HG03103 (cell line): ENCODE measurements at regions not wholly inside any gene's neighbourhood (a gene's known extent, or its start where the extent isn't known, plus 50 kb on each side); places are given as distances from the start of the nearest gene placed in this dataset.

ENCODE experiments used
- ATAC-seq: cut with Tn5 transposase; IDR thresholded peaks from one replicate; pipeline ENCODE4 v1.9.1; 2021; ENCODE audit warnings: low read depth; ENCODE audit not compliant: unreplicated experiment

DNA sequence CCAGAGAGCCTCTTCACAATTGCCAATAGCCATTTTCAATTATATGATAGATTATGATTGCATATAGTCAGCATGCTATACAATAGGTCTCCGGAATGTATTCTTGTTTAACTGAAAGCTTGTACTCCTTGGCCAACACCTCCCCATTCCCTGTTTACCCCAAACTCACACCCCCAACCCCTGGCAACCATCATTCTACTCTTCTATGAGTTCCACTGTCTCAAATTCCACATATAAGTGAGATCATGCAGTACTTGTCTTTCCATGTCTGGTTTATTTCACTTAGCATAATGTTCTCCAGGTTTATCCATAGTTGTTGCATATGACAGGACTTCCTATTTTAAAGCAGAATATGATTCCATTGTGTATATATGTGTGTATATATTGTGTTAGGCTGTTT is 110.7 kb upstream of the STC2 start:
- ATAC-seq = no peak

DNA sequence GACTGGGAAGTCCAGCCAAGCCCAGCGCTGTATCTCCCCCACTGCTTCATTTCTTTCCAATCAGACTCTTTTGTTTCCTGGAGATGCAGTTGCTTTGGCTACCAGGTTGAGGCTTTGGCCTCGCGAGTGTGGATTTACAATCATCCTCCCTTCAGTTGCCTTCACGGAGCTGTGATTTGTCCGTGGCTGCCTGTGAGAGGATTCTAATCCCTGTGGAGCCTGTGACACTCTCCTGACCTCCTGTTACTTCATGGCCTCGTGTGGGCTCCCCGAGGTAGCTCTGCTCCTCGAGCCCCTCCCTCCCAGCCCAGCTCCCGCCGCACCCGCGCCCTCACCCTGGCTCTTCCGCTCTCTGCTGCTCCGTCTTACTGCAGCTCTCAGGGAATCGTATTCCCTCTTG is 107.2 kb upstream of the STC2 start:
- no peak for ATAC-seq

DNA sequence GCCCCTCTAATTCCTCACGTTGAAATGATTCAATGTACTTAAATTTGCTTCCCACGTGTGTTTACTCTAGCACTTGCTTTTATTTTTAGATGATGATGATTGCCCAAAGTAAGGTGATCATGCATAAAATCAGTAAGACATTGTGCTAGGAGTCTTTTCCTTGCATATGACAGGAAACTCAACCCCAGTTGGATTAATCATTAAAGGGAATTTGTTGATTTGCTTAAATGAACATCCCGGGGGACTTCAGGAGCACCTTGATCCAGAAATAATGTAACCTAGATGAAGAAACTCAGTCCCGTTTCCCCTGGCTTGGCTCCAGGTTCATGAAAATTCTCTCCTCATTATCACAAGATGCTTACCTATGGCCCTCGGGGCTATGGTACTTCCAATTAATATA is 106.1 kb upstream of the STC2 start:
- ATAC-seq = no peak

DNA sequence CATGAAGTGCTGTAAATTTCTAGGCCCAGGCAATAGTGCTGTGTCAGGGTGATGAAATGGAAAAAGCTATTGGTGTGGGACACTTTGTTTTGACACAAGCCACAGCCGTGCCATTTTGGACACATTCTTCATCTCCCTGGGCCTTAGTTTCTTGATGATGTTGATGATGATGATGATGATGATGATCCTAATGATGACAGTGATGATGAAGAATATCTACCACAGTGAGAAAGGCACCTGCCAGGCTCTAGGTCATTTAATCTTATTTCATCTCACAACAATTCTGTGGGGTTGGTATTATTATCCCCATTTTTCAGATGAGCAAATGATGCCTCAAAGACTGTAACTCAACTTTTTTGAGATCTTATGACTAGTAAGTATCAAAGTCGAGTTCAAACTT is 102.2 kb upstream of the STC2 start:
- no peak for ATAC-seq

DNA sequence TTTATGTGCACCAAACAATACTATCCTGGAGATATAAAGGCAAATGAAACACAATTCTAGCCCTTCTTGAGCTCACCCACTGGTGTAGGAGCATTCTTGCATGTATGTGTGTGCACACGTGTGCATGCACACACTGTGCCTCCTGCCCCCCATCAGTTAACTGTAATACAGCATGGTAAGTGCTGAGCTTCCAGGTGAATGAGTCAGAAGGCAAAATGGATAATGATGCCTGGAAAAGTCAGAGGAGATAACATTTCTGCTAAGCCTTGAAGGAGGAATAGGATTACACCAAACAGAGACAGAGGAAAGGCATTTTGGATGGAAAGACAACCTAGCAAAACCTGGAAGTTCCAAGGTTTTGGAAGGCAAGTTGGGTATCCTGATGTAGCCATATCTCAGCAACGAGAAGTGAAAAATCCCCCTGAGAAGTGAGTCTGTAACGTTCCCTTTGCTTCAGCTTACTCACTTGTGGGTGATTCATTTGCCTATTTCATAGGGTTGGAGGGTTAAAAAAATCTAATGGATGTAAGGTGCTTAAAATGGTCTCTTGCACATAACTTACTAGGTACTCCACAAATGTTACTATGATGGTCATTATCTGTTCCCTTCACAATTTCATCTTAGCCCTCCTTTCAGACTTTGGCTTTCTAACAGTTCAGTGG is 101.4 kb upstream of the STC2 start:
- no peak for ATAC-seq

DNA sequence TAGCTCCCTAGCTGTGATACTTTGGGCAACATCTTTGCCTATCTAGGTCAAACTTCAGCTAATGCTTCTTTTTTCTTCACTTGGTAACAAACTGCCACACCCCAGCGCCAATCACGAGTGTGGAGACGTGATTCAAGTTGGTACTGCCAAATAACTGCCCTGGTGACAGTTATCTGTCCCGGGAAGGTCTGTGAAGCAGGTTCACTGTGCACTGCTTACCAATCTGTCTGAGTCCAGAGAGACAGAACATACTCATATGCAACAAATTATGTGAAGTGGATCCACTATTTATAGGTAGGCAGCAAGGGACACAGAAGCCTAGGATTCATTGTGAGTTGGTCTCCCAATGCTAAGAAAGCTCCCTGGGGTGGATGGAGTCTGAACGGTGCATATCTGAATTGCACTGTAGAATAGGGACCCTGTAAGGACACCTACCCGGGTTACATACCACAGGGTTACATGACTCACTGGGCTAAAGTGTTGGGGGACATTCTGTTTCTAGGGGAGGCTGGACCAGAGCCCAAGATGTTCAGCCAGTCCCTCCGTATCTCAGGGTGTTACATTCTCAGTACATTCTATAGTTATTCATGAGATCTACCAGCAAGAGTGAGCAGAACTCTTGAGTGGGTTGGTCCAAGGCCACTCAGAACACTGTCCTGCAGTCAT is 95.4 kb upstream of the STC2 start:
- ATAC-seq = no peak

DNA sequence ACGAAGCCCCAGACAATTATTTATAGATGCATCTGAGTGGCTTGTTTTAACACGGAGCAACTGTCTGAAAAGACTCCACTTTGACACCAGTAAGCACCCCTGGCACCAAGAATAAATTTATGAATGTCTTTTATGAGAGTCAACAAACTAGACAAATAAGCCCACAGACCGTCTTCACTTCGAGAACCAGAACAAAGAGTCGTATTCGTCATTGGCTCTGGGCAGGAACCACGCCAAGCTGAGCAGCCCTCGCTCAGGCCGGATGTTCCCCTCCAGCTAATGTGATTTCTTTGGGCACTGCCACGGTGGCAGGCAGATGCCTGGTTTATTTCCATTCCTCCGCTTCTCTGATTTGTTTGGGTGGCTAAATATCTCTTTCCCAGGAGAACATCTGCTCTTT is 91.9 kb upstream of the STC2 start:
- ATAC-seq = no peak

DNA sequence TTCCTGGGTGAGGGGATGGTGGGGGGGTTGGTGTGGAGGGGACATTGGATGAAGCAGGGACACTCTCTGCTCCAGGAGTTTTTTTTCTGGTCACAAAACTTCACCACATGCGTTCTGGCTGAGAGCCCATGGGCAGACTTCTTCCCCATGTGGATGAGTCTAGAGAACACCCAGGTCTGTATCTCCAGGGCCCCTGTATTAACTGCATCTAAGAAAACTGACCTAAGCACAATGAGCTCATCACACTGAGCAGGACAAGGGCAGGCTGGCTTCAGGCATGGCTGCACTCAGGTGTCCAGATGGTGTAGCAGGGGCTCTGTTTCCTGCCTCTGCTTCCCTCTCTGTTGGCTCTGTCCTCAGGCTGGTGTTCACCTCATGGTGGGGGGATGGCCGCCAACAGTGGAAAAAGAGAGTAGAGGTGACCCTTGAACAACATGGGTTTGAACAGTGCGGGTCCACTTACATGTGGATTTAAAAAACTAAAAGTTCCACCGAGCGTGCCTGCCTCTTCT is 85.3 kb upstream of the STC2 start:
- ATAC-seq = no peak

DNA sequence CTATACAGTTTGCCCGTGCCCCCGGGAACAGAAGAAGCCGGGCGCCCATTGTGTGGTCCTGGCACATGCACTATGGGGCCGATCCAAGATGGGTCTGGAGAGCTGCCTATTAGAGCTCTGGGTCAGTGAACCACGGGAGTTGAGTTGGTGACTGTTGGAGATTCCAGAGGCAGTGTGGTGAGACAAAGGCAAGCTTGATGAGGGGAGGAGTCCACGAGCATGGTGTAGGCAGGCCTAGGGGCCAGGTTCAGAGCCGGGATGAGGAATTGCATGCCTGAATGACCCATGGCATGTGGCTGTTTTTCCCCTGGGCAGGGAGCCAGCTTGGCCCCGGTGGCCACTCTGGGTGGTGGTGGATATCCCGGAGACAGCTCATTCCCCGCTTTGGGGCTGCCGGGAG is 84.4 kb upstream of the STC2 start:
- ATAC-seq = no peak

DNA sequence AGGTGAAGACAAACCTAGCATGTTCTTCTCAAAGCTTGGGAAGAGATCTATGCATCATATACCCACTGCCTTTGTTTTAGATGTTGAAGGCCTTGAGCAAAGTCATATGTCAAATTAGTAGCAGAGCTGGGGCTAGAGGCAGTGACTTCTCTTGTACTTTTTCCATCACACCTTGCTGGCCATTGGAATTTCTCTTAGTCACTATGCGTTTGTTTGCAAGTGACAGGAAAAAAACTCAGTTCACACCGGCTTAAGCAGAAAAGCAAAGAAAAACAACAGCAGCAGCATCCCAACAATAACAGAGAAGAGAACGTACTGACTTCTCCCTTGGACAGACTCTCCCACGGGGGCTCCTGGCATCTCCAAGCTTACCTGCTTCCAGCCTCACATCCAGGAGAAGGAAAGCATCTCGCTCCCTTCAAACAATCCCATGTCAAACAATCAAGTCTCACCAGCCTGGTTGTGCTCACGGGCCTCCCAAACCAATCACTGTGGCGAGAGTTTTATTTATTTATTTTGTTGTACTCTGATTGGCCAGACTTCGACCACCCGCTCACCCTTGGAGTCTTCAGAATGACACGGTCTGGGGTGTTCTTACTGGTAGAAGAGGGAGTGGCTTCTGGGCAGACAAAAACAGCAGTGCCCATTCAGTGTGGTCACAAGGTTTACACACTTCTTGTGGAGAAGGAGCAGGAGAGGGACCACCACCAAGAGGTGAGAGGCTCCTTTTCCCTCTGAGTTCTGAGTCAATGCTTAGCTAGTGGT is 83.8 kb upstream of the STC2 start:
- ATAC-seq = no peak

DNA sequence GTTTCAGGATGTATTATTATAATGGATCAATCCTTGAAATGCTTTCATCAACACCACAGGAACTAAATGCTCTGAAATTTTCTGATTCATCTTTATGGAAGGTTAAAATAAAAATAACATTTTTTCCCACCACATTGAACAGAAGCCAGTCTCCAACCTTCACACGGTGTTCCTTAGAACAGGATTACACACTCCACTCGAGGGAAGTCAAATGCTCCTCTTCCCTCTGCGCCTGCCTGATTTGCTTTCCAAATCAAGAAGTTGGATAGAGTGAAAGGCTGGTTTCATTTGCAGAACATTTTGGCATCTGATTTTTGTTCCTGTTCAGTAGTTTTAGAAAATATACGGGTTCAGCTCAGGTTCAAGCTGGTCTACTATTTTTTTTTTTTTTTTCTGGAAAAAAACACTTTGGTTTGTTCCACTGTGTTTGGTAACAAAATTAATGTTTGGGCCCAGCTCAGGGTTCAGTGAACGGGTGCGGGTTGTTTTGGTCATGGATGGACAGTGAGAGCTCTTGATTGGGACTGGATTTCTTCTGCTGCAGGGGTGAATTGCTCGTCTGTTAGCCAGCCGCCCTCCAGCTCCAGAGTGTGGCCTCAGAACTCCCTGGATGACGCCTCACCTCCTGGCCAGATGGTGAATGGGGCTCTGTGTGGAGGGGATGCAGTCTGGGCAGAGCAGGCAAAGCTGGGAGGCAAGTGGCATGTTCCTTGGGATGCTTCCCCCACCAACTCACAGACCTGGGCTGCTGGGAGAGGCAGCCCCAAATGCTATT is 82.4 kb upstream of the STC2 start:
- ATAC-seq = no peak

DNA sequence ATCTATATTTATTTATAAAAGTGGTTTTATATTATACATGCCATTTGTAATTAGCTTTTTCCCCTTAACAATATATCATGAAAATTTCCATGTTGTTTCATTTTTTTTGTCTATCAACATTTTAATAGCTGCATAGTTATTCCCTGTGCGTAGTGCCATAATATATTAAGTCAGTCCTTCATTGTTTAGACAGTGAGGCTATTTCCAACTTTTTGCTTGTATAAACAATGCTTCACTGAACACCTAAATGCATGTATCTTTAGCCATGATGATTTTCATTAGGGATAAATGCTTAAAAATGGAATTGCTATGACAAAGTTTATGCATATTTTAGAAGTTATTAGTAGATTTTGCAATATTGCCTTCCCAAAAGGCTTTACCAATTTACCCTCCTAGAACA is 80.7 kb upstream of the STC2 start:
- ATAC-seq = no peak

DNA sequence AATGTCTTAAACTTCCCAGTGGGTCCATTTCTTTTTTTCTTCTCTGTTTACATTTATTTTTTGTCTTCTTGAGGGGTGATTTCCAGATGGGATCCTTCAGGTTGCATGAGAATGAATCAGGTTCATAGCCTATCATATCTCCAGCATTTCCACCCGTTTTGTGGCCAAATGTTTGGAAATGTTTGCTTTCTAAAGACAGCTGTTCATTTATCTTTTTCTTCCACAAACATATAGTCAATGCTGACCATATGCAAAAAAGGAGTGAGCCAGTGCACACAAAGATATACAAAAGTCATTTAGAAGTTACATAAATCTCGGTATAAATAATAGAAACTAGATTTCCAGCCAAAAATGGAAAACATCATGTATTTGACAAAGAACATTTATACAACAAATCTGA is 71.6 kb upstream of the STC2 start:
- no peak for ATAC-seq

DNA sequence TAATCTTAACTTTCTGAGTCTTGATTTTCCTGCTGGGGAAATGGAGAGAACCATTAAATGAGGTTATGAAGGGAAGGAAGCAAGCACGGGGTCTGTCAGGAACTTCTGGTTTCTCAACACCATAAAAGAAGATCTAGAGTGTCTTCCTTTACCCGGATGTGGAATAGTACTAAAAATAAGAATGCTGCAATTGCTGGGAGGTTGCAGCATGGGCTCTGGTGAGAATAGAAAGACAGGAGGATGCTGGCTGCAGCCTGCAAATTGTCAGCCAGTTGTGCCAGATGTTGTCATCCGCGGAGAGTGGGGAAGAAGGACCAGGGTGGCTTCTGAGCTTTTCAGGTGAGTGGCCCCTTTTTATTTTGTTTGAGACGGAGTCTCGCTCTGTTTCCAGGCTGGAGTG is 69.3 kb upstream of the STC2 start:
- no peak for ATAC-seq

DNA sequence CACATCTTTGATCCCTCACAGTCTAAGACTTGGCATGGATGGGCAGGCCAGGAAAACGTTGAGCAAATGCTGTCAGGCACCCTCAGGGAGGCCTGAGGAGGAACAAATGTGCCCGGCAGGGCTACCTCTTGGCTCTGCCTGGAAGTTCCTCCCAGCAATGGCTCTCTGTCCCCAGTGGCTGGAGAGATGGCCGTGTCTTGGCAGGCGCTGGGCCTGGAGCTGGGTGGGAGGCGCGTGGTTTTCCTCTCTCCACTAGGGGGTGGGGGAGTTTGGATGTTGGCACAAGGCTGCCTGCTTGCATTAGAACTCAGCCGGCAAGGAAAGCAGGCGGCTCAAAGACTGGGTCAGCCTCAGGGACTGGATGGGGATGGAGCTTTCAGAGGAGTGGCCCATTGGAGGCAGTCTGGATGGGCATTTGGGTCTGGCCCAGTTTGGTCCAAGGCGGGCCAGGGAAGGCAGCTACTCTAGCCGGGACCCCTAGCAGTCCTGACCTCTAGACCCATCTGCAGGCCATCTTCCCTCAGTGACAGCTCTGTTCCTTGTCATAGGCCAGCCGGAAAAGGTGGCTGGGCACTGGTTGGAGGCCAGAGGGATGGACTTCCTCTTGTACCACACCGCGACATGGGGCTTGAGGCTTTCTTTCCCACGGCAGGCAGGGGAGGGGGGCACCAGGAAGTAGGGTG is 68.2 kb upstream of the STC2 start:
- no peak for ATAC-seq

DNA sequence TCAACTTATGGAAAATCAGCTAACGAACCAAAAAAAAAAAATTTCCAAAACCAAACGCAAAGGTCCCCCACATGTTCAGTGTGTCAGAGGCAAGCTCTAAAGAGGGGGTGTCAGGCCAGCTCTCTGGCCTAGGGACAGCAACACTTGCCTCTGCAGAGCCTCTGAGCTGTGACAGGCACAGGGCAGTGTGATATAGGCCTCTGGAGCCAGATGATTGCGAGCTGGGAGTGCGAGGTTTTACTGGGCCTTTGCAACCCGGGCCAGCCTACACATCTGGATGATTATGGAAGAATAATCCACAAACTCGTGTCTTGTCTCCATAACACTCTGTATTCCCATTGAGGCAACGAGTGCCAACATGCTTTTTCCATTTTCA is 67.7 kb upstream of the STC2 start:
- ATAC-seq = no peak

DNA sequence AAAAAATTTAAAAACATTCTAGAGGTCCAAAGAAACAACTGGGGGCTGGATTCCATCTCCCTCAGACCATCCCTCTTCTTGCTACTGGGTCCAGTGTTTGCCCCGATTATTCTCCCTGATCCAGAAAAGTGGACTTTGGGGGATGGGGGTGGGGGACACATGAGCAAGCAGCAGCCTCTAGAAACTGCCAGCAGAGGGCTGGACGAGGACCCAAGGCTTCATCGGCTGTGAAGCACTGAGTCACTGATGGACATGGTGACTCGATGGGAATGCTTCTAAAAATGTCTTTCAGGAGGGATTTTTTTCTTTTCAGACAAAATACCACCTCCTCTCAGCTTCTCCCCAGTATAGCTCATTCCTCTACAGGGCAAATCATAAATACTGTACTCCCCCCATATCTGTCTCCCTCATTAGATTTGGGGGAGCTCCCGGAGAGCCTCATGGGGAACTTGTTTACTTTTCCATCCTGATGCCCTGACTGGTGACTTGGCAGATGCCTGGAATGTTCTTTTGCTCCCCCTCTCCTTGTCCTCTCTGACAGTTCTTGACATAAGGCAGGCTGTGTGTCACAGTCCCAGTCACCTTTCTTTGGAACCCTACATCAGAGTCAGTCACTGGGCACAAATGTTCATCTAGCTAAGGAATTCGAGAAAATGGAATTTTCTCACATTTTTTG is 67.2 kb upstream of the STC2 start:
- no peak for ATAC-seq

DNA sequence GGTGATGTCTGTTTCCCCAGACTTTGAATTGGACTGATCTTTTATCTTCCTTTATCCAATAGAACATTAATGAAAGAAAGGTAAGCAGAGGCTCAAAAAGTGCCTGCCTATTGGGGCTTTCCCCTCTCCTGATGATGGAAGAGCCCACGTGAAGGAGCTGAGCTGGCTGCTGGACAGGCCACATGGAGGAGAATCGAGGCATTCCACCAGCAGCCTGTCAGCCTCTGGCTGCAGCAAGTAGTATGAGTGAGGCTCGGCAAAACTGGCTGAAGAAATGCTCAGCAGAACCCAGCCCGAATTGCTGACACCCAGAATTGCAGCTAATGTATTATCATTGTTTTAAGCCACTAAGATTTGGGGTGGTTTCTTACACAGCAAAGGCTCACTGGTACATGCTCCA is 66.5 kb upstream of the STC2 start:
- no peak for ATAC-seq

DNA sequence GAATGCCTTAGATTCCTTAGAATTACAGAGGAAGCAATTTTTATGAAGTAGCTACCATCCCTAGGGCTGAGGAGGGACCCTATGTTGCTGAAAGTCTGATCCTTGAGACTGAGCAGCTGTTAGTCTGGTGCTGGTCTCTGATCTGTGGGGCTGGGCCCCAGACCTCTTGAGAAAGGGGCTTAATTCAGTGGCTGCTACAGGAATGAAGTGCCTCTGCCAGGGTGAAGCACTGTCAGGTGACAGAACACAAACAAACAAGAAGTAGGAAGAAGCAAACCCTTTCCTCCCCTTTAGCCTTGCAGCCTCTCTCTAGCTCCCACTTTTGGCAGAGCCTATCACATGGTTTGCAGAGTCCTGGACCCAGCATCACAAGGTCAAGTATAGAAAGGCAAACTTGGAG is 64.0 kb upstream of the STC2 start:
- no peak for ATAC-seq

DNA sequence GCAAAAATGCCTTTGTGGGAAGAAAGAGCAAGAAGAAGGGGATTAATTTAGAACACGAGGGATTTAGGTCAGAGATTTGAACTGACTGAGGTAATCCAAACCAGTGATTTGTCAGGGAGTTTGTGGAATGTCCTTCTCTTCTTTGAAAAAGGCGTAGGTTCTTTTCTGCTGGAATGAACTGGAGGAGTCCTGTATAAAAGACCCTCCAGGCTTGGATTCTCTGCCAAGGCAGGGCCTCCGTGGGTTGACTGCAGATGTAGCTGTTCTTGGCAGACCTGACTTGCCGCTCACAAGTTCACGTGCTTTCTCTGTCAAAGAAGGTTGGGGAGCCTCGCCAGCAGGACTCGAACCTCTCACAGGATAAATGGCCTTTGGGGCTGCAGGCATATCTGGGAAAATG is 62.8 kb upstream of the STC2 start:
- no peak for ATAC-seq
